NB4 (cell line): ENCODE measurements at regions not wholly inside any gene's neighbourhood (a gene's known extent, or its start where the extent isn't known, plus 50 kb on each side); places are given as distances from the start of the nearest gene placed in this dataset.

Source experiments
- MYC ChIP-seq: IDR thresholded peaks from 2 replicates; pipeline ENCODE4 v1.6.1; 2011; ENCODE audit warnings: low read depth, low read length
- POLR2A ChIP-seq: IDR thresholded peaks from 2 replicates; pipeline ENCODE4 v1.6.1; 2011; ENCODE audit warnings: mild to moderate bottlenecking; ENCODE audit not compliant: insufficient read length; ENCODE audit errors: extremely low read depth
- TF ChIP-seq, protein P1 (sequence below): IDR thresholded peaks from one replicate; pipeline ENCODE4 v1.5.1; 2012; ENCODE audit warnings: low read depth, low read length
- TF ChIP-seq, protein P2 (sequence below): IDR thresholded peaks from 2 replicates; pipeline ENCODE4 v1.6.1; 2011; ENCODE audit warnings: low read depth, low read length

GRCh38 chr7:41811941-41812340 is 109.1 kb upstream of the INHBA start:
- TF ChIP-seq, protein P1, sequence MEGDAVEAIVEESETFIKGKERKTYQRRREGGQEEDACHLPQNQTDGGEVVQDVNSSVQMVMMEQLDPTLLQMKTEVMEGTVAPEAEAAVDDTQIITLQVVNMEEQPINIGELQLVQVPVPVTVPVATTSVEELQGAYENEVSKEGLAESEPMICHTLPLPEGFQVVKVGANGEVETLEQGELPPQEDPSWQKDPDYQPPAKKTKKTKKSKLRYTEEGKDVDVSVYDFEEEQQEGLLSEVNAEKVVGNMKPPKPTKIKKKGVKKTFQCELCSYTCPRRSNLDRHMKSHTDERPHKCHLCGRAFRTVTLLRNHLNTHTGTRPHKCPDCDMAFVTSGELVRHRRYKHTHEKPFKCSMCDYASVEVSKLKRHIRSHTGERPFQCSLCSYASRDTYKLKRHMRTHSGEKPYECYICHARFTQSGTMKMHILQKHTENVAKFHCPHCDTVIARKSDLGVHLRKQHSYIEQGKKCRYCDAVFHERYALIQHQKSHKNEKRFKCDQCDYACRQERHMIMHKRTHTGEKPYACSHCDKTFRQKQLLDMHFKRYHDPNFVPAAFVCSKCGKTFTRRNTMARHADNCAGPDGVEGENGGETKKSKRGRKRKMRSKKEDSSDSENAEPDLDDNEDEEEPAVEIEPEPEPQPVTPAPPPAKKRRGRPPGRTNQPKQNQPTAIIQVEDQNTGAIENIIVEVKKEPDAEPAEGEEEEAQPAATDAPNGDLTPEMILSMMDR, result no peak
- TF ChIP-seq POLR2A (no peak), MYC (no peak)
- TF ChIP-seq, protein P2, sequence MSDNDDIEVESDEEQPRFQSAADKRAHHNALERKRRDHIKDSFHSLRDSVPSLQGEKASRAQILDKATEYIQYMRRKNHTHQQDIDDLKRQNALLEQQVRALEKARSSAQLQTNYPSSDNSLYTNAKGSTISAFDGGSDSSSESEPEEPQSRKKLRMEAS, result no peak
